ENCODE measurements at regions not wholly inside any gene's neighbourhood (a gene's known extent, or its start where the extent isn't known, plus 50 kb on each side); places are given as distances from the start of the nearest gene placed in this dataset.

- Histone ChIP-seq H3K36me3 (ENCODE audit: control insufficient read depth in 2 of 2, extremely low read depth in 1 of 2, insufficient read depth in 1 of 2, low read length in 1 of 2) (no peaks in the 10 kb centered on the region), H3K9me3 (no peaks in the 10 kb centered on the region), H3K4me3 (ENCODE audit: control insufficient read depth in 1 of 2, extremely low read depth in 1 of 2, low read length in 1 of 2) (no peak overlapping the region), H3K4me1 (ENCODE audit: control insufficient read depth in 1 of 2, extremely low read depth in 1 of 2, insufficient read depth in 2 of 2, low read length in 2 of 2) (no peaks in the 10 kb centered on the region), H3K27ac (ENCODE audit: low read length) (no peak overlapping the region), H3K27me3 (replicated peaks in 1 of 2; ENCODE audit: control insufficient read depth in 2 of 2, extremely low read depth in 1 of 2, insufficient read depth in 2 of 2, low read length in 1 of 2) (no peaks in the 10 kb centered on the region)
- Mint-ChIP-seq H3K36me3 (no peaks in the 10 kb centered on the region), H3K4me1 (no peaks in the 10 kb centered on the region), H3K27me3 (peaks cover 0 to 3% of the 10 kb centered on the region in 2 donors), H3K9me3 (no peaks in the 10 kb centered on the region), H3K27ac (no peak overlapping the region), H3K4me3 (no peak overlapping the region)
- no peak for ATAC-seq (replicated peaks in 1 of 4)
- DNase-seq, result no peak
- CTCF ChIA-PET, result no interaction called here
- POLR2A ChIA-PET, result interaction anchor here in 1 of 2 donors (0.6 kb wide), 1 partner anchor 36 kb away, joined by 4 read pairs; no protein-coding TSS in a partner anchor
- WGBS (ENCODE audit: insufficient coverage), result no CpG with 5 or more reads among the region's 5 CpGs
Measured at GRCh38 chr4:159017323-159018026, 85.4 kb upstream of the RAPGEF2 start.

GRCh38 chr4:159018062-159018629 is 84.7 kb upstream of the RAPGEF2 start:
- no peaks in the 10 kb centered on the region for H3K4me1 Mint-ChIP-seq
- ATAC-seq (replicated peaks in 1 of 4) (no peak), DNase-seq (peak in 1 of 35 experiments; percentile 2)
- CTCF ChIA-PET, result no interaction called here
- WGBS (ENCODE audit: insufficient coverage), result no CpG with 5 or more reads among the region's 4 CpGs
- POLR2A ChIA-PET, result interaction anchor here in 1 of 2 donors (0.6 kb wide), 1 partner anchor 35 kb away, joined by 4 read pairs; no protein-coding TSS in a partner anchor
- no peak overlapping the region for H3K4me3 Mint-ChIP-seq
- no peak overlapping the region for H3K4me3 ChIP-seq (ENCODE audit: control insufficient read depth in 1 of 2, extremely low read depth in 1 of 2, low read length in 1 of 2)
- no peaks in the 10 kb centered on the region for H3K9me3 ChIP-seq
- no peaks in the 10 kb centered on the region for H3K27me3 ChIP-seq (replicated peaks in 1 of 2; ENCODE audit: control insufficient read depth in 2 of 2, extremely low read depth in 1 of 2, insufficient read depth in 2 of 2, low read length in 1 of 2)
- H3K36me3 ChIP-seq (ENCODE audit: control insufficient read depth in 2 of 2, extremely low read depth in 1 of 2, insufficient read depth in 1 of 2, low read length in 1 of 2), result no peaks in the 10 kb centered on the region
- peaks cover 0 to 3% of the 10 kb centered on the region in 2 donors for H3K27me3 Mint-ChIP-seq
- H3K4me1 ChIP-seq (ENCODE audit: control insufficient read depth in 1 of 2, extremely low read depth in 1 of 2, insufficient read depth in 2 of 2, low read length in 2 of 2), result no peaks in the 10 kb centered on the region
- H3K27ac ChIP-seq (ENCODE audit: low read length), result no peak overlapping the region
- H3K36me3 Mint-ChIP-seq, result no peaks in the 10 kb centered on the region
- H3K27ac Mint-ChIP-seq, result no peak overlapping the region
- H3K9me3 Mint-ChIP-seq, result no peaks in the 10 kb centered on the region

- no peak overlapping the region for H3K4me3 Mint-ChIP-seq
- no peak for DNase-seq
- no peak for ATAC-seq (replicated peaks in 1 of 4)
- H3K36me3 Mint-ChIP-seq, result no peaks in the 10 kb centered on the region
- CTCF ChIA-PET, result no interaction called here
- WGBS (ENCODE audit: insufficient coverage), result 86% methylated on average over 4 of the region's 5 CpGs
- no peaks in the 10 kb centered on the region for H3K36me3 ChIP-seq (ENCODE audit: control insufficient read depth in 2 of 2, extremely low read depth in 1 of 2, insufficient read depth in 1 of 2, low read length in 1 of 2)
- H3K27ac ChIP-seq (ENCODE audit: low read length), result no peak overlapping the region
- no peak overlapping the region for H3K4me3 ChIP-seq (ENCODE audit: control insufficient read depth in 1 of 2, extremely low read depth in 1 of 2, low read length in 1 of 2)
- H3K27me3 ChIP-seq (replicated peaks in 1 of 2; ENCODE audit: control insufficient read depth in 2 of 2, extremely low read depth in 1 of 2, insufficient read depth in 2 of 2, low read length in 1 of 2), result no peaks in the 10 kb centered on the region
- no peaks in the 10 kb centered on the region for H3K4me1 Mint-ChIP-seq
- H3K9me3 ChIP-seq, result no peaks in the 10 kb centered on the region
- H3K27ac Mint-ChIP-seq, result no peak overlapping the region
- no peaks in the 10 kb centered on the region for H3K9me3 Mint-ChIP-seq
- peaks cover 0 to 3% of the 10 kb centered on the region in 2 donors for H3K27me3 Mint-ChIP-seq
- no peaks in the 10 kb centered on the region for H3K4me1 ChIP-seq (ENCODE audit: control insufficient read depth in 1 of 2, extremely low read depth in 1 of 2, insufficient read depth in 2 of 2, low read length in 2 of 2)
- POLR2A ChIA-PET, result no interaction called here
Measured at GRCh38 chr4:159019356-159019755, 83.5 kb upstream of the RAPGEF2 start.

DNA sequence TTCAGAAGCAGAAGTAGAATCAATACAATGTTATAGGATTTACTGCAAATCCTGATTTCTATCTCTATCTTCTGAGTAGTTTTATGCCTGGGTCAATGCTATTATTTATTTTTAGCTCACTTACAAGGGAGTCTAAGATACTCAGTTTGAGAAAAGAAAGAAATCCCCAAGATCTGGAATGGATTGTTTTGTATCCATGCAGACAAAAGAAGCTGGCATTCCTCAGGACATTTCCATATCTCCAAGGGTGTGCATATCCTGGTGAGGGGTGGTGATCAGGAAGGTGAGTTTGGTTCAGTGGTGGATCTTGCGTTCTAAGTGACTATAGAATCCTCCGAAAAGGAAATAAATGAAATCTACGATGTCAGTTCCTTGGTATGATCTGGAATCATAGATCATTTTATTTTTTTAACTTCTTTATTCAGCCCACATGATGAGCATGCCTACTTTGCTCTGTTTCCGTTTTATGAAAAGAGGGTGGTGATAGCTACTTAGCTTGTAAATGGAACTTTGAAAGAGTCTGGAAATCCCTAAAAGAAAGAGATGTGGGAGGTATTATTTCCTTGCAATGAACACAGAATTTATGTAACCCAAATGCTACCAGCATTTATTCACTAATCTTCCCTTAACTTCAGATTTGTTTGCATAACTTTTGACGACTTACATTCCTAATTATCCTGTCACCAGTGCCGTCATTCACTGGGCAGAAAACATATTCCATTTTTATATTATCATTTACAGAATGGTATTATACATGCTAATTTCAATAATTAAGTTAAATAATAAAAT is 81.1 kb upstream of the RAPGEF2 start:
- POLR2A ChIA-PET, result no interaction called here
- no peak overlapping the region for H3K4me3 ChIP-seq (ENCODE audit: control insufficient read depth in 1 of 2, extremely low read depth in 1 of 2, low read length in 1 of 2)
- no peaks in the 10 kb centered on the region for H3K36me3 ChIP-seq (ENCODE audit: control insufficient read depth in 2 of 2, extremely low read depth in 1 of 2, insufficient read depth in 1 of 2, low read length in 1 of 2)
- Mint-ChIP-seq H3K36me3 (no peaks in the 10 kb centered on the region), H3K9me3 (no peaks in the 10 kb centered on the region), H3K4me3 (no peak overlapping the region), H3K27me3 (peaks cover 0 to 3% of the 10 kb centered on the region in 2 donors), H3K27ac (no peak overlapping the region), H3K4me1 (no peaks in the 10 kb centered on the region)
- H3K9me3 ChIP-seq, result no peaks in the 10 kb centered on the region
- no peaks in the 10 kb centered on the region for H3K4me1 ChIP-seq (ENCODE audit: control insufficient read depth in 1 of 2, extremely low read depth in 1 of 2, insufficient read depth in 2 of 2, low read length in 2 of 2)
- no peak overlapping the region for H3K27ac ChIP-seq (ENCODE audit: low read length)
- WGBS (ENCODE audit: insufficient coverage), result no CpG with 5 or more reads among the region's 6 CpGs
- CTCF ChIA-PET, result no interaction called here
- ATAC-seq (replicated peaks in 1 of 4) (no peak), DNase-seq (no peak)
- no peaks in the 10 kb centered on the region for H3K27me3 ChIP-seq (replicated peaks in 1 of 2; ENCODE audit: control insufficient read depth in 2 of 2, extremely low read depth in 1 of 2, insufficient read depth in 2 of 2, low read length in 1 of 2)

DNA sequence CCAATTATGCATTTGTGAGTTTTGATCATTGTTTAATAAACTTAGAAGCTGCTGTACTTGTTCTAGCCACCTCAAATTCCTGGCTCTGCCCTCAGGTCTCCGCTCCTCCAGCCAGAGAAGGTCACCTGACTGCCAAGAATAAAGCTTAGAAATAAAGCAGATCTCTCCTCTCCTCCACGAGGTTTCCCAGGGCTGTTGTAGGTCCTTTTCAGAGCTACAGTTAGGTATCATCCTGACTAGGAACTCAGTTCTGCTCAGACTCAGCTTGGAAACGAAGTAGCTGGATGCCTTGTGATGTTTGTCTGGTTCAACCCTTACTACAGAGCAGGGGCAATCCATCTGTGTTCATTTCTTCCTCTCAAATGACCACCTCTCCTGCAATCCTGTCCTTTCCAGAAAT is 79.1 kb upstream of the RAPGEF2 start:
- Mint-ChIP-seq H3K27me3 (peaks cover 0 to 3% of the 10 kb centered on the region in 2 donors), H3K36me3 (no peaks in the 10 kb centered on the region), H3K27ac (no peak overlapping the region), H3K4me3 (no peak overlapping the region), H3K9me3 (no peaks in the 10 kb centered on the region), H3K4me1 (no peaks in the 10 kb centered on the region)
- DNase-seq (no peak), ATAC-seq (replicated peaks in 1 of 4) (no peak)
- Histone ChIP-seq H3K4me3 (ENCODE audit: control insufficient read depth in 1 of 2, extremely low read depth in 1 of 2, low read length in 1 of 2) (no peak overlapping the region), H3K9me3 (no peaks in the 10 kb centered on the region), H3K4me1 (ENCODE audit: control insufficient read depth in 1 of 2, extremely low read depth in 1 of 2, insufficient read depth in 2 of 2, low read length in 2 of 2) (no peaks in the 10 kb centered on the region), H3K36me3 (ENCODE audit: control insufficient read depth in 2 of 2, extremely low read depth in 1 of 2, insufficient read depth in 1 of 2, low read length in 1 of 2) (no peaks in the 10 kb centered on the region), H3K27me3 (replicated peaks in 1 of 2; ENCODE audit: control insufficient read depth in 2 of 2, extremely low read depth in 1 of 2, insufficient read depth in 2 of 2, low read length in 1 of 2) (no peaks in the 10 kb centered on the region), H3K27ac (ENCODE audit: low read length) (no peak overlapping the region)
- ChIA-PET POLR2A (no interaction called here), CTCF (no interaction called here)
- 48% methylated on average over 2 of the region's 3 CpGs for WGBS (ENCODE audit: insufficient coverage)

DNA sequence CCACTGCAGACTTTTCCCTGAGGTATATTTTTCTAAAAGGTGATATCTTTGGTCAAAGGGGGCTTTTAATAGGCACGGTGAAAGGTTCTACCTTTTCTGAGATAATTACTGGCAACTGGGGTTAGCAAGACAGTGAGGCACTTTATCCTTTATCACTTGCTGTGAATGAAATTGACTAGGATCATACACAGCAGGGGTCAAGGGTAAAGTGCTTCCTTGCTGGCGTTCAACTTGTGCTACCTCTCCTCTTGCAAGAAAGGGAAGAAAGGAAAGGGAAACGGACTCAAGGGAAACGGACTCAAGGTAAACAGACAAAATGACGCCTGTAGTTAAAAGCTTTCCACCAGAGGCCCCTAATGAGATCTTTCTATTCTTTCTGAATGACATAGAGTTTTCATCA is 78.6 kb upstream of the RAPGEF2 start:
- H3K9me3 Mint-ChIP-seq, result no peaks in the 10 kb centered on the region
- no peak overlapping the region for H3K27ac Mint-ChIP-seq
- ChIA-PET CTCF (no interaction called here), POLR2A (no interaction called here)
- no peak overlapping the region for H3K27ac ChIP-seq (ENCODE audit: low read length)
- no peaks in the 10 kb centered on the region for H3K4me1 ChIP-seq (ENCODE audit: control insufficient read depth in 1 of 2, extremely low read depth in 1 of 2, insufficient read depth in 2 of 2, low read length in 2 of 2)
- ATAC-seq (replicated peaks in 1 of 4), result no peak
- H3K4me3 ChIP-seq (ENCODE audit: control insufficient read depth in 1 of 2, extremely low read depth in 1 of 2, low read length in 1 of 2), result no peak overlapping the region
- no peak overlapping the region for H3K4me3 Mint-ChIP-seq
- peaks cover 0 to 3% of the 10 kb centered on the region in 2 donors for H3K27me3 Mint-ChIP-seq
- WGBS (ENCODE audit: insufficient coverage), result 100% methylated on average over 1 of the region's 5 CpGs
- no peaks in the 10 kb centered on the region for H3K9me3 ChIP-seq
- H3K36me3 Mint-ChIP-seq, result no peaks in the 10 kb centered on the region
- no peak for DNase-seq
- H3K27me3 ChIP-seq (replicated peaks in 1 of 2; ENCODE audit: control insufficient read depth in 2 of 2, extremely low read depth in 1 of 2, insufficient read depth in 2 of 2, low read length in 1 of 2), result no peaks in the 10 kb centered on the region
- no peaks in the 10 kb centered on the region for H3K4me1 Mint-ChIP-seq
- no peaks in the 10 kb centered on the region for H3K36me3 ChIP-seq (ENCODE audit: control insufficient read depth in 2 of 2, extremely low read depth in 1 of 2, insufficient read depth in 1 of 2, low read length in 1 of 2)
